PC-9 (cell line): ENCODE measurements at regions not wholly inside any gene's neighbourhood (a gene's known extent, or its start where the extent isn't known, plus 50 kb on each side); places are given as distances from the start of the nearest gene placed in this dataset.

ENCODE experiments used
- BruUV-seq: library from RNA; stranded (reverse); fragments of 400-500 nt; replicated peaks from 2 replicates; lab custom pipeline; 2021; lab: Mats Ljungman, UMichigan
- CTCF ChIA-PET: fragments of 300-600 bp; sonication (Branson Sonifier 250); formaldehyde crosslinking; loops from one replicate; lab custom pipeline; 2022; ENCODE audit warnings: antibody characterized with exemption; lab: Charles Lee
- POLR2A ChIA-PET: fragments of 300-600 bp; sonication (Branson Sonifier 250); formaldehyde crosslinking; loops from one replicate; lab custom pipeline; 2022; ENCODE audit warnings: antibody characterized with exemption; ENCODE audit not compliant: unreplicated experiment; lab: Charles Lee
- DNase-seq, 2 experiments: peaks; one replicate each; pipeline versions ENCODE4 v3.0.0 to v3.0.0-alpha.2; 2015 to 2022; ENCODE audit warnings: mixed read lengths in 1 of 2
- H2AFZ ChIP-seq: fragments of 200-600 bp; sonication (generic); 2 replicates; pipeline ENCODE4 v1.8.1; 2017; ENCODE audit warnings: antibody characterized with exemption
- H3F3A ChIP-seq: fragments of 200-600 bp; sonication (generic); 2 replicates; pipeline ENCODE4 v1.8.1; 2017; ENCODE audit warnings: antibody characterized with exemption, mild to moderate bottlenecking, low read depth; ENCODE audit not compliant: insufficient read depth
- H3K27ac ChIP-seq: fragments of 200-600 bp; sonication (generic); 2 replicates; pipeline ENCODE4 v1.6.1; 2016; ENCODE audit warnings: mixed run types
- H3K27me3 ChIP-seq: fragments of 200-600 bp; sonication (generic); 2 replicates; pipeline ENCODE4 v1.6.1; 2016; ENCODE audit warnings: low read depth, mixed run types; ENCODE audit not compliant: insufficient read depth
- H3K36me3 ChIP-seq: fragments of 200-600 bp; sonication (generic); 2 replicates; pipeline ENCODE4 v1.6.1; 2016; ENCODE audit warnings: low read depth, mixed run types
- H3K4me1 ChIP-seq: fragments of 200-600 bp; sonication (generic); replicated peaks from 2 replicates; pipeline ENCODE4 v1.6.1; 2016; ENCODE audit warnings: mixed run types; ENCODE audit not compliant: insufficient read depth
- H3K4me2 ChIP-seq: fragments of 200-600 bp; sonication (generic); 2 replicates; pipeline ENCODE4 v1.6.1; 2017; ENCODE audit warnings: mixed run types
- H3K4me3 ChIP-seq: fragments of 200-600 bp; sonication (generic); 2 replicates; pipeline ENCODE4 v1.6.1; 2016; ENCODE audit warnings: mixed run types
- H3K79me2 ChIP-seq: fragments of 200-600 bp; sonication (generic); 2 replicates; pipeline ENCODE4 v1.6.1; 2017; ENCODE audit warnings: low read depth, mixed run types
- H3K9me2 ChIP-seq: fragments of 200-600 bp; sonication (generic); 2 replicates; pipeline ENCODE4 v1.8.1; 2017; ENCODE audit warnings: mild to moderate bottlenecking; ENCODE audit not compliant: insufficient read depth
- H3K9me3 ChIP-seq: fragments of 200-600 bp; sonication (generic); 2 replicates; pipeline ENCODE4 v1.8.1; 2016; ENCODE audit warnings: low read depth; ENCODE audit not compliant: insufficient read depth
- H4K20me1 ChIP-seq: fragments of 200-600 bp; sonication (generic); 2 replicates; pipeline ENCODE4 v1.8.1; 2017; ENCODE audit not compliant: insufficient read depth
- EZH2 ChIP-seq: fragments of 200-600 bp; sonication (generic); IDR thresholded peaks from 2 replicates; pipeline ENCODE4 v1.8.0; 2017; ENCODE audit warnings: antibody characterized with exemption, low read depth
- intact Hi-C: fragments of 100-400 bp; cut with micrococcal nuclease; formaldehyde crosslinking; loops from one replicate; pipeline ENCODE4 v1.10.0; 2022; ENCODE audit not compliant: unreplicated experiment
- TF ChIP-seq, protein P1 (sequence below): fragments of 200-600 bp; sonication (generic); conservative IDR thresholded peaks from 2 replicates; pipeline ENCODE4 v1.6.1; 2017; ENCODE audit warnings: mixed run types, antibody characterized with exemption, mild to moderate bottlenecking, moderate library complexity

- Histone ChIP-seq H3K9me2 (no peaks in the 10 kb centered on the region), H3F3A (no peaks in the 10 kb centered on the region), H4K20me1 (no peaks in the 10 kb centered on the region), H3K27me3 (no peaks in the 10 kb centered on the region), H3K4me3 (no peak overlapping the region), H3K4me2 (no peak overlapping the region), H3K9me3 (no peaks in the 10 kb centered on the region), H3K36me3 (no peaks in the 10 kb centered on the region), H3K27ac (no peak overlapping the region), H3K79me2 (no peaks in the 10 kb centered on the region), H2AFZ (no peak overlapping the region), H3K4me1 (no peaks in the 10 kb centered on the region)
- CTCF ChIA-PET = no interaction called here
- no TSS peak for BruUV-seq
- intact Hi-C loops = no loop called here
- POLR2A ChIA-PET = no interaction called here
- DNase-seq = no peak
- TF ChIP-seq, protein P1, sequence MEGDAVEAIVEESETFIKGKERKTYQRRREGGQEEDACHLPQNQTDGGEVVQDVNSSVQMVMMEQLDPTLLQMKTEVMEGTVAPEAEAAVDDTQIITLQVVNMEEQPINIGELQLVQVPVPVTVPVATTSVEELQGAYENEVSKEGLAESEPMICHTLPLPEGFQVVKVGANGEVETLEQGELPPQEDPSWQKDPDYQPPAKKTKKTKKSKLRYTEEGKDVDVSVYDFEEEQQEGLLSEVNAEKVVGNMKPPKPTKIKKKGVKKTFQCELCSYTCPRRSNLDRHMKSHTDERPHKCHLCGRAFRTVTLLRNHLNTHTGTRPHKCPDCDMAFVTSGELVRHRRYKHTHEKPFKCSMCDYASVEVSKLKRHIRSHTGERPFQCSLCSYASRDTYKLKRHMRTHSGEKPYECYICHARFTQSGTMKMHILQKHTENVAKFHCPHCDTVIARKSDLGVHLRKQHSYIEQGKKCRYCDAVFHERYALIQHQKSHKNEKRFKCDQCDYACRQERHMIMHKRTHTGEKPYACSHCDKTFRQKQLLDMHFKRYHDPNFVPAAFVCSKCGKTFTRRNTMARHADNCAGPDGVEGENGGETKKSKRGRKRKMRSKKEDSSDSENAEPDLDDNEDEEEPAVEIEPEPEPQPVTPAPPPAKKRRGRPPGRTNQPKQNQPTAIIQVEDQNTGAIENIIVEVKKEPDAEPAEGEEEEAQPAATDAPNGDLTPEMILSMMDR = no peak
- no peak for TF ChIP-seq EZH2
Measured at GRCh38 chr5:108546939-108547338, 165.0 kb upstream of the FBXL17 start.

DNA sequence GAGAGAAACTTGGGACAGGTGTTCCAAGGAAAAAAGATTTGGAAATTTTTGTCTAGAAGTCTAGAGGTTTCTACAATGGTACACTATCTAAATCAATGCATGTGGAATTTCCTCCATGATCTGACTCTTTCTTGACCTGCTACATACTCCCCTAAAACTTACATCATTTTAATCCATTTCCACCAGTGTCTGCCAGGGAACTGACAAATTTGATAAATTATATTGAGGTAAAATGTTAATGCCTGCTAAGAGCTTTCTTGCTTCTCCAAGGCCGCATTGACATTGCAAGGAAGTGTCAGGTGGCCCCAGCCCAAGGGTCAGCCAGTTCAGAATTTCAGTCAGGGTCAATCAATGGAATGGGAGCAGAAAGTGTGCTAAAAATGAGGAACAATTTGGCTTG lies 163.4 kb upstream of the FBXL17 start:
- Histone ChIP-seq H3K36me3 (no peaks in the 10 kb centered on the region), H2AFZ (no peak overlapping the region), H3K9me2 (no peaks in the 10 kb centered on the region), H3K4me3 (no peak overlapping the region), H3K79me2 (no peaks in the 10 kb centered on the region), H4K20me1 (no peaks in the 10 kb centered on the region), H3K27ac (no peak overlapping the region), H3K9me3 (no peaks in the 10 kb centered on the region), H3F3A (no peaks in the 10 kb centered on the region), H3K4me2 (no peak overlapping the region), H3K27me3 (no peaks in the 10 kb centered on the region), H3K4me1 (no peaks in the 10 kb centered on the region)
- DNase-seq = no peak
- POLR2A ChIA-PET = interaction anchor here (0.9 kb wide), 1 partner anchor 16 kb away, joined by 3 read pairs; no protein-coding TSS in a partner anchor
- intact Hi-C loops = no loop called here
- TF ChIP-seq EZH2 = no peak
- TF ChIP-seq, protein P1 = no peak
- BruUV-seq = no TSS peak
- CTCF ChIA-PET = no interaction called here

- Histone ChIP-seq H3K79me2 (no peaks in the 10 kb centered on the region), H3K27ac (no peak overlapping the region), H3K27me3 (no peaks in the 10 kb centered on the region), H3K4me1 (no peaks in the 10 kb centered on the region), H3F3A (no peaks in the 10 kb centered on the region), H2AFZ (no peak overlapping the region), H4K20me1 (no peaks in the 10 kb centered on the region), H3K36me3 (no peaks in the 10 kb centered on the region), H3K9me3 (no peaks in the 10 kb centered on the region), H3K9me2 (no peaks in the 10 kb centered on the region), H3K4me2 (no peak overlapping the region), H3K4me3 (no peak overlapping the region)
- ChIA-PET CTCF (no interaction called here), POLR2A (no interaction called here)
- intact Hi-C loops = no loop called here
- DNase-seq = no peak
- no peak for TF ChIP-seq EZH2
- TF ChIP-seq, protein P1 = no peak
- no TSS peak for BruUV-seq
Measured at GRCh38 chr5:108543486-108543885, 161.6 kb upstream of the FBXL17 start.
